Endothelial cell of umbilical vein (primary cell): ENCODE measurements at regions not wholly inside any gene's neighbourhood (a gene's known extent, or its start where the extent isn't known, plus 50 kb on each side); places are given as distances from the start of the nearest gene placed in this dataset.

Experiments
- BruUV-seq: library from RNA; stranded (reverse); fragments of 400-500 nt; replicated peaks from 2 replicates; lab custom pipeline; 2021; lab: Mats Ljungman, UMichigan
- CTCF ChIA-PET: fragments of 300-600, 350-600 bp; sonication (Branson Sonifier 250); formaldehyde crosslinking; loops from one replicate; lab custom pipeline; 2021; ENCODE audit warnings: antibody characterized with exemption, inconsistent platforms; lab: Charles Lee
- POLR2A ChIA-PET: fragments of 300-600, 350-600 bp; sonication (Branson Sonifier 250); formaldehyde crosslinking; loops from one replicate; lab custom pipeline; 2021; ENCODE audit warnings: antibody characterized with exemption, inconsistent platforms; lab: Charles Lee
- DNase-seq: peaks from one replicate; pipeline ENCODE4 v3.0.0-alpha.2; 2011; ENCODE audit warnings: low read depth, low spot score
- FAIRE-seq: peaks from 2 replicates; lab custom pipeline; 2011; peaks lifted over from hg19 to GRCh38; lab: Jason Lieb, UNC
- H2AFZ ChIP-seq: 2 replicates; pipeline ENCODE4 v1.6.0; 2012; ENCODE audit warnings: low read depth, low read length, control low read depth, inconsistent platforms
- H3K27ac ChIP-seq: 2 replicates; pipeline ENCODE4 v1.5.1; 2011; ENCODE audit warnings: low read depth, mild to moderate bottlenecking, control low read depth, low read length, moderate library complexity; ENCODE audit not compliant: insufficient read depth
- H3K27me3 ChIP-seq, 2 experiments: 2 replicates each; pipeline versions ENCODE4 v1.6.0 to v1.6.1; 2011; ENCODE audit warnings: low read length in 2 of 2, mixed read lengths in 1 of 2; ENCODE audit not compliant: control insufficient read depth in 2 of 2, insufficient read depth in 2 of 2
- H3K36me3 ChIP-seq, 2 experiments: 2 replicates in 1 of 2; 3 replicates in 1 of 2; pipeline ENCODE4 v1.5.1; 2011; ENCODE audit warnings: low read length in 2 of 2, mild to moderate bottlenecking in 1 of 2, moderate library complexity in 1 of 2; ENCODE audit not compliant: control insufficient read depth in 2 of 2, insufficient read depth in 2 of 2; ENCODE audit errors: extremely low read depth in 1 of 2
- H3K4me1 ChIP-seq: 3 replicates; pipeline ENCODE4 v1.5.1; 2011; ENCODE audit warnings: mild to moderate bottlenecking, low read length; ENCODE audit not compliant: control insufficient read depth, insufficient read depth; ENCODE audit errors: extremely low read depth
- H3K4me2 ChIP-seq: 2 replicates; pipeline ENCODE4 v1.6.1; 2011; ENCODE audit warnings: low read length, control low read depth, mixed read lengths; ENCODE audit not compliant: insufficient read depth
- H3K4me3 ChIP-seq, 3 experiments: fragments of 200-600 bp in 1 of 3; sonication (generic), shearing (Covaris generic) in 1 of 3; replicated peaks in 1 of 3; 2 replicates each; pipeline ENCODE4 v1.5.1; 2011 to 2016; ENCODE audit warnings: control low read depth in 3 of 3, low read length in 3 of 3, mild to moderate bottlenecking in 2 of 3, inconsistent platforms in 1 of 3, low read depth in 1 of 3, moderate library complexity in 1 of 3; ENCODE audit not compliant: insufficient read depth in 1 of 3
- H3K79me2 ChIP-seq: 2 replicates; pipeline ENCODE4 v1.6.0; 2012; ENCODE audit warnings: low read length, inconsistent platforms; ENCODE audit not compliant: control insufficient read depth, insufficient read depth
- H3K9ac ChIP-seq: replicated peaks from 2 replicates; pipeline ENCODE3; 2011; ENCODE audit warnings: low read length, control low read depth; ENCODE audit not compliant: insufficient read depth; ENCODE audit errors: extremely low read depth
- H3K9me1 ChIP-seq: replicated peaks from 3 replicates; pipeline ENCODE4 v1.6.0; 2011; ENCODE audit warnings: mild to moderate bottlenecking, low read length; ENCODE audit not compliant: control insufficient read depth, insufficient read depth; ENCODE audit errors: extremely low read depth
- H3K9me3 ChIP-seq: replicated peaks from 2 replicates; pipeline ENCODE4 v1.5.1; 2012; ENCODE audit warnings: low read length, inconsistent platforms; ENCODE audit not compliant: control insufficient read depth, insufficient read depth
- H4K20me1 ChIP-seq: replicated peaks from 2 replicates; pipeline ENCODE3; 2011; ENCODE audit warnings: mild to moderate bottlenecking, low read length; ENCODE audit not compliant: control insufficient read depth, insufficient read depth; ENCODE audit errors: extremely low read depth
- CTCF ChIP-seq, 2 donors: IDR thresholded peaks; 1 replicate in 1 of 2; 2 replicates in 1 of 2; pipeline ENCODE4 v1.5.1; 2011; ENCODE audit warnings: low read length in 2 of 2, mild to moderate bottlenecking in 2 of 2, moderate library complexity in 2 of 2, control low read depth in 1 of 2, inconsistent platforms in 1 of 2, low read depth in 1 of 2; ENCODE audit not compliant: insufficient read depth in 1 of 2; ENCODE audit errors: extremely low read depth in 1 of 2
- EZH2 ChIP-seq: IDR thresholded peaks from 2 replicates; pipeline ENCODE4 v1.6.1; 2012; ENCODE audit warnings: borderline replicate concordance, low read depth, mild to moderate bottlenecking, moderate library complexity, low read length, inconsistent platforms; ENCODE audit not compliant: severe bottlenecking
- FOS ChIP-seq: IDR thresholded peaks from 2 replicates; pipeline ENCODE4 v1.6.1; 2011; ENCODE audit warnings: mild to moderate bottlenecking, low read length, moderate library complexity, borderline replicate concordance; ENCODE audit not compliant: insufficient read depth
- GATA2 ChIP-seq: IDR thresholded peaks from 2 replicates; pipeline ENCODE4 v1.7.0; 2011; ENCODE audit warnings: low read depth, mild to moderate bottlenecking, moderate library complexity, mixed read lengths, low read length; ENCODE audit not compliant: insufficient read length, insufficient read depth
- JUN ChIP-seq: IDR thresholded peaks from 2 replicates; pipeline ENCODE4 v1.6.1; 2011; ENCODE audit warnings: borderline replicate concordance, low read depth; ENCODE audit not compliant: insufficient read length, insufficient read depth
- MYC ChIP-seq: IDR thresholded peaks from one replicate; pipeline ENCODE4 v1.6.1; 2011; ENCODE audit warnings: mild to moderate bottlenecking, low read depth, low read length
- POLR2A ChIP-seq: IDR thresholded peaks from 2 replicates; pipeline ENCODE4 v1.6.1; 2012; ENCODE audit warnings: low read depth, mild to moderate bottlenecking, control low read depth, low read length
- POLR2AphosphoS5 ChIP-seq: IDR thresholded peaks from 2 replicates; pipeline ENCODE4 v1.6.1; 2012; ENCODE audit warnings: low read depth, mild to moderate bottlenecking, control low read depth, low read length, moderate library complexity; ENCODE audit not compliant: insufficient read depth
- dilution Hi-C: fragments of 300-500 bp; cut with MboI; formaldehyde crosslinking; loops from one replicate; pipeline ENCODE4 v1.15.0; 2019; ENCODE audit warnings: low sequenced_read_pairs; ENCODE audit not compliant: extremely low pct_ligation_motif_present
- intact Hi-C: fragments of 100-400 bp; cut with micrococcal nuclease; formaldehyde crosslinking; loops from one replicate; pipeline ENCODE4 v1.10.0; 2022
- TF ChIP-seq, protein P1 (sequence below): IDR thresholded peaks from 2 replicates; pipeline ENCODE4 v1.6.1; 2011; ENCODE audit not compliant: insufficient read depth, insufficient read length

- Histone ChIP-seq H3K4me2 (no peak overlapping the region), H3K9ac (no peak overlapping the region), H3K9me3 (no peaks in the 10 kb centered on the region), H3K36me3 (no peaks in the 10 kb centered on the region), H3K4me3 (no peak overlapping the region), H2AFZ (no peak overlapping the region), H3K79me2 (no peaks in the 10 kb centered on the region), H3K27ac (no peak overlapping the region), H4K20me1 (no peaks in the 10 kb centered on the region), H3K9me1 (no peaks in the 10 kb centered on the region), H3K27me3 (peaks cover 0 to 3% of the 10 kb centered on the region in 2 experiments), H3K4me1 (no peaks in the 10 kb centered on the region)
- intact Hi-C loops = no loop called here
- dilution Hi-C loops = no loop called here
- ChIA-PET CTCF (no interaction called here), POLR2A (no interaction called here)
- DNase-seq = peak; percentile 17
- TF ChIP-seq FOS (no peak), GATA2 (no peak), POLR2A (no peak), CTCF (IDR thresholded peaks at IDR 0.05; ENCODE audit: extremely low read depth in 1 of 2, insufficient read depth in 1 of 2, low read depth in 1 of 2, low read length in 2 of 2) (no peak), EZH2 (no peak), JUN (no peak), POLR2AphosphoS5 (no peak), MYC (no peak)
- TF ChIP-seq, protein P1, sequence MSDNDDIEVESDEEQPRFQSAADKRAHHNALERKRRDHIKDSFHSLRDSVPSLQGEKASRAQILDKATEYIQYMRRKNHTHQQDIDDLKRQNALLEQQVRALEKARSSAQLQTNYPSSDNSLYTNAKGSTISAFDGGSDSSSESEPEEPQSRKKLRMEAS = no peak
- no peak for FAIRE-seq
- BruUV-seq = no TSS peak
These were observed 618.4 kb upstream of the NRP1 start for GRCh38 chr10:33952692-33953360.
